Vagina (tissue), 2 donors: ENCODE measurements at regions not wholly inside any gene's neighbourhood (a gene's known extent, or its start where the extent isn't known, plus 50 kb on each side); places are given as distances from the start of the nearest gene placed in this dataset.

Experiments
- CTCF ChIP-seq, 3 experiments: fragments of 450-650 bp in 2 of 3; fragments of 200-600 bp in 1 of 3; sonication (generic) in 1 of 3; IDR thresholded peaks; one replicate each; pipeline ENCODE4 v1.5.1; 2017 to 2019; ENCODE audit warnings: antibody characterized with exemption in 3 of 3, mild to moderate bottlenecking in 2 of 3, moderate library complexity in 2 of 3
- POLR2A ChIP-seq, 2 donors: fragments of 450-650 bp; IDR thresholded peaks; one replicate each; pipeline ENCODE4 v1.6.1; 2017; ENCODE audit warnings: antibody characterized with exemption in 2 of 2, mild to moderate bottlenecking in 2 of 2, moderate library complexity in 2 of 2

GRCh38 chr3:106120356-106120755, 251.5 kb upstream of the CBLB start:
- TF ChIP-seq CTCF (IDR thresholded peaks at IDR 0.05) (no peak), POLR2A (IDR thresholded peaks at IDR 0.05) (no peak)
